ENCODE measurements at regions not wholly inside any gene's neighbourhood (a gene's known extent, or its start where the extent isn't known, plus 50 kb on each side); places are given as distances from the start of the nearest gene placed in this dataset.

DNA sequence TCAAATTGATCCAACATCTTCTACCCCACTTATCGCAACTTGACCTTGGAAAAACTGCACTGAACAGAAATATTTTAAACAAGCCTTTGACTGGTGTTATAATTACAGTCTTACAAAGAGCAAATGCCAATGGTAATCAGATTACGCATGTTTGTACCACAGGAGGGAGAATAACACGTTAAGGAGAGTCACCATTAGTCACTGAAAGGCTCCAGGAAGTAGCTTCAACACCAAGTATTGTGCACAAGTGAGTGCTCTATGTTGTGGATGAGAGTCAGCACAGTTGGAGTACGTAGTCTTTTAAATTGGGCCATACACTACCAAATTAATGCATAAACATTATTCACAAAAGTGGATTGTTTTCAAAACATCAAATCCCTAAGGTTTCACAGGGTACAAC is 1081.5 kb upstream of the TENM3 start:
- TF ChIP-seq CTCF (IDR thresholded peaks at IDR 0.05; ENCODE audit: low read depth, low read length, missing control alignments): no peak
- peak; percentile 5 for DNase-seq (ENCODE audit: low read depth)
- H3K4me3 ChIP-seq (ENCODE audit: low read depth, low read length): no peak overlapping the region
- in situ Hi-C loops (cut with HindIII; ENCODE audit: low sequenced_read_pairs): no loop called here

- no peak for TF ChIP-seq CTCF (IDR thresholded peaks at IDR 0.05; ENCODE audit: low read depth, low read length, missing control alignments)
- in situ Hi-C loops (cut with HindIII; ENCODE audit: low sequenced_read_pairs): no loop called here
- no peak overlapping the region for H3K4me3 ChIP-seq (ENCODE audit: low read depth, low read length)
- no peak for DNase-seq (ENCODE audit: low read depth)
Observed at GRCh38 chr4:181162266-181162665, 1080.9 kb upstream of the TENM3 start.

- DNase-seq (ENCODE audit: low read depth): no peak
- in situ Hi-C loops (cut with HindIII; ENCODE audit: low sequenced_read_pairs): no loop called here
- no peak overlapping the region for H3K4me3 ChIP-seq (ENCODE audit: low read depth, low read length)
- no peak for TF ChIP-seq CTCF (IDR thresholded peaks at IDR 0.05; ENCODE audit: low read depth, low read length, missing control alignments)
Observed at GRCh38 chr4:181162676-181163075, 1080.5 kb upstream of the TENM3 start.

- TF ChIP-seq CTCF (IDR thresholded peaks at IDR 0.05; ENCODE audit: low read depth, low read length, missing control alignments): no peak
- no peak for DNase-seq (ENCODE audit: low read depth)
- in situ Hi-C loops (cut with HindIII; ENCODE audit: low sequenced_read_pairs): no loop called here
- H3K4me3 ChIP-seq (ENCODE audit: low read depth, low read length): no peak overlapping the region
Observed at GRCh38 chr4:181166742-181167399, 1076.3 kb upstream of the TENM3 start.

DNA sequence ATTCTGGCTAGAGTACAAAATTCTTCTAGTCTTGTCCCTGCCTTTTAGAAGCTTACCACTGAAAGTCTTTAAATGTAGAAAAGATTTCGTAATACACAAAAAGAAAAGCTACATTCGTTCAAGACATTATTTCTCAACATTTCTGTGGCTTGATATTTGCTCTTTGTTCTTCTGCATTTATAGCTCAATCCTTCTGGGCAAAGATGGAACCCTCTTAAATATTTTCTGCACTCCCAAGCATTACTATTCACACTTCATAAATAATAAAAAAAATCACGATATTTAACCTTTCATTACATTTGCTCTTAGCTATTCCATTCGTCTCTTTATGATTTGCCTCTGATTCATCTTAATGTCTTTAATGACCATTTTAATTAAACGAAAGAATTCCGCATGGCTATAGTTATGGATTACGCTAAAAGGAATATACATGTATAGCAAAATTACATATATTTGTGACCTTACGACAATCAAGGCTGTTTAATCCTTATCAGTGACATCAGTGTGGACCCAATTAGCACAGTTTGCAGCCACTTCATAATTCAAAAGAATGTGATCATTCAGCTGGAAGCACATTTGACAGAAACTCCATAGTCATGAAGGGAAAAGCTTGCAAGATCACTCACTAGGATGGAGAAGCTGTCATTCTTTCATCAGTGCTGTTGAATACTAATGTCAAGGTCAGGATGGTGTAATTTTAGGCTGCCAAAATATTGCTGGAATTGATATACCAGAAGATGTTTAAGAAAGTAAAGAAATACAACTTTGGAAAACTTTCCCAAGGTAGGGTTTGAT is 1075.0 kb upstream of the TENM3 start:
- no peak for DNase-seq (ENCODE audit: low read depth)
- no peak for TF ChIP-seq CTCF (IDR thresholded peaks at IDR 0.05; ENCODE audit: low read depth, low read length, missing control alignments)
- in situ Hi-C loops (cut with HindIII; ENCODE audit: low sequenced_read_pairs): no loop called here

GRCh38 chr4:181173046-181173445 is 1070.2 kb upstream of the TENM3 start:
- DNase-seq (ENCODE audit: low read depth): no peak
- TF ChIP-seq CTCF (IDR thresholded peaks at IDR 0.05; ENCODE audit: low read depth, low read length, missing control alignments): no peak

More for the DNA sequence above, 1075.0 kb upstream of the TENM3 start:
- H3K4me3 ChIP-seq (ENCODE audit: low read depth, low read length): no peak overlapping the region

More at GRCh38 chr4:181173046-181173445, 1070.2 kb upstream of the TENM3 start:
- in situ Hi-C loops (cut with HindIII; ENCODE audit: low sequenced_read_pairs): no loop called here
- no peak overlapping the region for H3K4me3 ChIP-seq (ENCODE audit: low read depth, low read length)

All from astrocyte of the cerebellum (primary cell).